Activated naive CD8-positive, alpha-beta T cell treated with anti-CD3 and anti-CD28 coated beads, Interleukin-2, amount 50 U/mL, for 16 hours (primary cell): ENCODE measurements at regions not wholly inside any gene's neighbourhood (a gene's known extent, or its start where the extent isn't known, plus 50 kb on each side); places are given as distances from the start of the nearest gene placed in this dataset.

Source experiments
- DNase-seq: peaks from one replicate; pipeline ENCODE4 v3.0.0-alpha.2; 2020; ENCODE audit warnings: low read depth, low spot score

DNA sequence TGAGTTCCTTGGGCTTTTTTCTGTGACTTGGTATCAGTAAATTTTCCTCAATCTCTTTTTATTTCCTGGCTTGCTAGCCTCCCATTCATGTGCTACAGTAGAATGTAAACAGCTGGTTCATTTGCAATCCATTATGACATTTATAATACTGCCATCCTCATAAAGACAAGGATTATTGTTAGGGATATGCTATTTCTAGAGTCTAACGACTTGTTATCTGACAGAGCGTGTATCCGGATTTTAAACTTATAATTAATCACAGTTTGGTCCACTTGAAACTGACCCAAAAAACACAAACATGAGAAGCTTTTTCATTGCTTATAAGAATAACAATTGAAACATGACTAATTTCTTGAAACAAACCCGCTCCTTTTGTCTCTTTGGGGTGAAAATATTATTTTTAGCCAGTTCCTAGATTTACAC, 585.8 kb downstream of the TLE4 start:
- DNase-seq = no peak

DNA sequence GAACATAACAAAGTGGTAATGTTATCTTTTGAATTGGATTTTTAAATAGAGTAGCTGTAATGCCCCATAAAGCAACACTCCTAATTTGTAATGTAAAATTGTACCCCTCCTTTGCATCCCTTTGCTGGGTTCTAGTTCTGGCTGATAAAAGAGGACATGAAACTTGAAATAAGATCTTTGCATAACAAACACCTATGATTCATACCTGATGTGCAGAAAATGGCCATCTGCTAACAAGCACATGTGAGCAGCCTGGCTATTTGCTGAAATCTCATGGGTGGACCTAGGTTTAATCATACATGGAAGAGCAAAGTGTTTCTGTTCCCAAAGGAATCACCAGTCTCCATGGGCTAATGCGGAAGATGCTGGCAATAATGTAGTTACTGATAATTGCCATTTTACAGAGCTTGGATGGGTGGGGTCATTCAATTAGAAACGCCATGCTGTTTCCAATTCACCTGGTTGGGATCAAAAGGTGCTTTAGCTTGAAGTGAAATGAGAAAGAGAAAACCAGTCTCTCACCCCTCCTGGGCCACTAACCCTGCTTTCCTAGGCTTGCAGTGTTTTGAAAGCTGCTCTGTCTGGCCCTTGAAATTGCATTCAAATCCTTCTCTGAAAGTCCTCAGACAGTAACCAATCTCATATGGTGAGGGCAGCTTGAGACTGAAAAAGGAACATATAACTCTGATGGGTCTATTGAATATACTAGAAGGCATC, 585.1 kb downstream of the TLE4 start:
- DNase-seq = no peak

DNA sequence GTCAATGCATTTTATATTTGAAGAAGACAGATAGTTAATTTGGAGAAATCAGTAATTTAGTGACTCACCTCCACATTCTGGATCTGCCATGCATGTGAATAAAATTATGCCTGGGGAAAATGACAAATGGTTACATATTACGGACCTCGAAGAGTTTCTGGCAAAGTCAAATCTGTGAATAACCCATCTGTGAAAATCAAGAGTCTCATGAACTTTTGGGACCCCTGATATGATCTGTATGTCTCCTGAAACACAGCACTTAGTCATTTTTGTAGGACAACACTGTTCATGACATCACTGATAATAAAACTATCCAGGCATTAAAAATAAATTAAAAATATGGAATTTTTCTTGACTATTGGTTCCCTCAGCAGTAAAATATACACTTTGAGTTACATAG, 584.5 kb downstream of the TLE4 start:
- DNase-seq = no peak

DNA sequence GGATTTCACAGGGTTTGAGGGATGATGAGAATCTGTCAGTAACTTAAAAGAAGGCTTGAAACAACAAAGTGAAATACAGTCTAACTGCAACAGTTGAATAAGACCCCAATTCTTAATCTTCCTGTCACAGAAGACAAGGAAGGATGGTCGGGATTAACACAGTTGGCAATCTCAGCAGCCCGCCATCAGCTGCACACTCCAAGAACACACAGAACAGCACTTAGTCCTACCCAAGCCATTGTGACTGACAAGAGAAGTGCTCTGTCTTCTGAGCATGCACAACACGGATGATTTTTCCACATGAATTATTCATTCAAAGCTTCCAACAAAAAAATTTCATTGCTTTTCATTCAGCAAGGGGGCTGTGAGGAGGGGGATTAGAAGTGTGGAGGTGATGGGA, 576.1 kb downstream of the TLE4 start:
- no peak for DNase-seq

DNA sequence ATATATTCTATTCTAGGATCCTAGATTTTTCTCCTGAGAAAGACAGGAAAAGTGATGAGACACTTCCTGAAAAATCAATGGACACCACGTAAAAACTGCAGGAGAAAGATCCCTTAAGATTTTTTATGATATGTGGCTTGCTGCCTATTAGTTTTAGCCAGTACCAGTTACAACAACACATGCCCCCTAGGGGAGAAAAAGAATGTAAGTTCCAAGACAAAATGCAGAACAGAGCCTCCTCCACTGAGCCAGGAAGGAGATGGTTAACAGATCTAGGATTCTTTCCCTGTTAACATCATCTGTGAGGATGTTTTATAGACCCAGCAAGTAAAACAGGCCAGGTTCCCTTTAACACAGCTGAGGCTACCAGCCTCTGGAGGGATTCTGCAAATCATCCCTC, 574.7 kb downstream of the TLE4 start:
- DNase-seq = no peak

DNA sequence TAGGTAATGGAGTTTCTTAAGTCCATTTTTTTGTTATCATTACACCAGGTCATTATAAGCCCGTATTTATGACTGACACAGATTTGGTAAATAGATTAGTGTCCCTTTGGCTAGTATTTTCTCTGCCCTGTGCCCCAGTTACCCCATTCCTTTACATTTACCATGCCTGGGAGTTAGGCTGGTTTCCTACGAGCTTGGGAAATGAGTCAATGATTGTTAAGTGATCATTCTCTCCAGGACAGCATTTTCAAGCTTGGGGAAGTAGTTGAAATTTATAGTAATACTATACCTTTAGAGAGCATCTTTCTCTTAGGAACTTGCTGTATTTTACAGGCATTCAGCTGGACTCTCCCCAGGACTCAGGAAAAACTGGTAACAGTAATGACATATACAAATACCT, 573.1 kb downstream of the TLE4 start:
- DNase-seq = no peak

DNA sequence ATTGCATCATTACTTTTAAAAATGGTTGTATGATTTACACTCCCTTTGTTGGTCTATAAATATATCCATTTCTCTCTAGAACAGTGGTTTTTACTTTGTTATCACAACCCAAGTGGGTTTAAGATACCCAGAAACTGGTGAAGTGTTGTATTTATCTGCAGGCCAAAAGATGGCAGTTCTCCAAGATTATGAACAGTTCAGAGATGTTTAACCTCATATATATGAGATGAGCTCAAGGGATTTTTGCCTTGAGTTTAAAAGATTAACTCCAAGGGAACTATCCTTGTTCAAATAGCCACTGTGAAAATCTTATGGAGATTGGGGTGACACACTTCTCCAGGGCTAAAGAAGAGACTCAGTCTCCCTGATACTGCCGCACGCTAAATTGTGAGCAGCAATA, 572.6 kb downstream of the TLE4 start:
- no peak for DNase-seq

DNA sequence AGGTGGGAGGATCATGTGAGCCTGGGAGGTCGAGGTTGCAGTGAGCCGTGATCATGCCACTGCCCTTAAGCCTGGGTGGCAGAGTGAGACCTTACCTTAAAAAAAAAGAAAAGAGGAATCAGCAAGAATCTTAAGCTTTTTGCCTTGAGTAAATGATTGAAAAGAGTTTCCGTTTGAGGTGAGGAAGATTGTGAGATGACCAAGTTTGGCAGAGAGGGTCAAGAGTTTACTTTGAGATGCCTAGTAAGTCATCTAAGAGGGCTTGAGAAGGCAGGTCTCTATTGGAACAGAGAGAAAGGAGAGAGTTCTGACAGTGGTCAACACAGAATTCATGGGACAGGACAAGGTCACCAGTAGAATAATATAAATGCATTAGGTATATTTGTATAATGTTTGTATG, 572.1 kb downstream of the TLE4 start:
- no peak for DNase-seq

DNA sequence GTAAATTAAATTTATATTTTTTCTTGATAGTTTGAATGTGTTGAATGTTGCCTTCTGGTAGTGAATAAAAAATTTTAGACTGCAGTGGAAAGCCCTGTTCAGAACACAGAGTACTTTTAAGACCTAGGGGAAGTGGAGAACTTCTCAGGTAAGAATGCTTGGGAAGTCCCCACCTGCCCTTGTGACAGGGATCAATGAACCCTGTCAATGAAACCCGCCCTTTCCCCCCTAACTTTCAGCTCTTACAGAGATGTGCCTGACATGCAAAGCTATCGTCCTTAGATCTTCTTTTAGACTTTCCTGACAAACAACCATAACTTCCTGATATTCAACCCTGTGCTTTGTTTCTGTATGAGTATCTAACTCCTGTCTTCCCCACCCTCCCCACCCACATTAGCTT, 562.7 kb downstream of the TLE4 start:
- no peak for DNase-seq

DNA sequence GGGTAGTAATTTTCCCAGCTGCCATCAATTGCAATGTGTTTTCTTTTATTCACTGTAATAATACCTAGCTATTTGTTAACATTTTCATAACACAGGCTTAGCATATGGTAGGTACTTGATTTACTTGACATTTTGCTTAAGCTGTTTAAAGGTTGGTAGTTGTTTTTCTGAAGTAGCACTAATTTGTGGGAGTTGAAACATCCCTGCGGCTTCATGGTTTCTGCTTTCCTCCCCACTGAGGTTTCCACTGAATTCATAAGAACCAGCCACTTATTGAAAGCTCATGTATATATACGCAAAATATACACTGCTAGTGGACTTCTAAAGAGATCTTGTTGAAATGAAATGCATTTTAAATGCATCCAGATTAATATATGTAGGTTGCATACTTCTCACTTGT, 559.9 kb downstream of the TLE4 start:
- no peak for DNase-seq

DNA sequence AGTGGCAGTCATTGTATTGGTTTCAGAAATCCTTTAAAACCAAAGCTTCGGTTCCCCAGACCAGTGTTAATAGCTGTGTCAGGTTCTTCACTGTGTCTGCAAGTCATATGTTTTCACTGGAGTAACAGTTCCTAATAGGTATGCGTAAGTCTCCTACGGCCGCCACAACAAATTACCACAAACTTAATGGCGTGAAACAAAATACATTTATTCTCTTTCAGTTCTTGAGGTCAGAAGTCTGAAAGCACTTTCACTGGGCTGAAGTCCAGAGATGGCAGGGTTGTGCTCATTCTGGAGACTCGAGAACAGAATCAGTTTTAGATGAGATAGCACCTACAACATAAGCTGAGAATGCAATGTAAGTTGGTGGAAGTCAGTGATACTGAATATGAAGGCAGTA, 556.2 kb downstream of the TLE4 start:
- no peak for DNase-seq

DNA sequence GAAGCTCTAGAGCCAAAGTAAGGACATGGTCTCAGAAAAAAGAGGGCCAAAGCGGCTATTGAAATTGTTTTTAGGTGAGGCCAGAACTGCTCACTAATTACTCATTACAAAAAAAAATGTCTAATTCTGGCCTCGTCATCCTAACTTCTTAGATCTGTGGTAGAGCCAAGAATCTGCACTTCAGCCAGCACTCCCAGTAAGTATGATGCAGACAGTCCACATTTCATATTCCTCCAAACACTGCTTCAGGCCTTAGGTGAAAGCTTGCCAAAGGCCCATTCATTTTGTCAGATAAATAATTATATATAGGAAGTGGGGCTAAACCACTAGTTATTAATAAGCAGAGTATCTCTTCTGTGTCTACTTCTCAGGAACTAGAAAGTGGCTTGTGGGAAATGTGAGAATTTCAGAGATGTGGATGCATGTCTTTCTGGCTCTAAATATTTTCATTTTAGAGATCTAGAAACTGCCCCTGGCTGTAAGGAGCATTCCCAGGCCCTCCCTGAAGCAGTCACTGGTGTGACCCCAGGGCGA, 554.0 kb downstream of the TLE4 start:
- DNase-seq = no peak

DNA sequence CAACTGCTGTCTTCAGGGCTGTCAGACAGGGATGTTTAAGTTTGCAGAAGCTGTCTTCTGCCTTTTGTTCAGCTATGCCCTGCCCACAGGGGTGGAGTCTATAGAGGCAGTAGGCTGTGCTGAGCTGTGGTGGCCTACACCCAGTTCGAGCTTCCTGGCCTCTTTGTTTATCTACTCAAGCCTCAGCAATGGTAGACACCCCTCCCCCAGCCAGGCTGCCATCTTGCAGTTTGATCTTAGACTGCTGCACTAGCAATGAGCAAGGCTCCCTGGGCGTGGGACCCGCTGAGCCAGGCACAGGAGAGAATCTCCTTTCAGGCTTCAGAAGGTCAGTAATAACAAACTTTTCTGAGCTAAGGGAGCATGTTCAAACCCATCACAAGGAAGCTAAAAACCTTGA, 545.3 kb downstream of the TLE4 start:
- DNase-seq = no peak

DNA sequence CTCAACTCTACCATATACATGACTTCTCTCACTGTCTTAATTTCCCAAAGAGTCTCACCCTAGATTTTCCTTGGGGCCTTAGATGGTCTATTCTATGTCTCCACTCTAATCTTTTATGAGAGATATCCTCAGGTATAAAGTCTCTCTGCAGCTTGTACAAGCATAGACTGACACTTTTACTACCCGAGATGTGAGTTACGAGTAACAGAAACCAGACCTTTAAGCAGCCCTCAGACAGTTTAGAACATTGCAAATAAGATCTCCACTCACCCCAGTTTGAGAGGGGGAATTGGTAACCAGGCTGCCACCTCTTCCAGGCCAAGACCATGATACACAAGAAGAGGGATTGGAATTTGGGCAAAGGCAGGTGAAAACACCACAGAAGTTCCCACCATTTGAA, 542.5 kb downstream of the TLE4 start:
- no peak for DNase-seq

DNA sequence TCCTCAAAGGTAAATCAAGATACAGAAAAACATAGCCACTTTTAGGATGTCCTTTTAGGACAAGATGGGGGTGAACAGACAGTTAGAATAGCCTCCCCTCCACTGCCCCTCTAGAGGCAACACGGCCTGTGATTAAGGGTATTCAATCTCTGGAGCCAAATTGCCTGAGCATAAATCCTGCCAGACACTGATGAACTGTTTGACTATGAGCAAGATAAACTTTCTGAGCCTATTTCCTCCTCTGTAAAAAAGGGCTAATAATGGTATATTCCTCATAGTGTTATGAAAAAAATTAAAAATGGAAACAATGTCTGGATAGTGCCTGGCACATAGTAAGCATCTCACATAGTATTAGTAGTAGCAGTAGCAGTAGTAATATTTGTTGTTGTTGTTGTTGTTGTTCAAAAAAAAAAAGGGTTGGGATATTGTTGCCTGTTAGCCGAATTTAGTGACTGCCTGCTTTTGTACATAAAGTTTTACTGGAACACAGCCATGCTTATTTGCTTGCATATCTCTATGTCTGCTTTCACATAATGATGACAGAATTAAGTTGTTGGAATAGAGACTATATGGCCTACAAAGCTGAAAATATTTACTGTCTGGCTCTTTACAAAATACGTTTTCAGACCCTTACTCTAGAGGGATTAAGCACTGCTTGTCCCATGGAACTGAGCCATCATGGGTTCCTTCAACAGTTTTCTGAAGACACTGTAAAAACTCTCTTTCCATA, 536.3 kb downstream of the TLE4 start:
- DNase-seq = no peak

DNA sequence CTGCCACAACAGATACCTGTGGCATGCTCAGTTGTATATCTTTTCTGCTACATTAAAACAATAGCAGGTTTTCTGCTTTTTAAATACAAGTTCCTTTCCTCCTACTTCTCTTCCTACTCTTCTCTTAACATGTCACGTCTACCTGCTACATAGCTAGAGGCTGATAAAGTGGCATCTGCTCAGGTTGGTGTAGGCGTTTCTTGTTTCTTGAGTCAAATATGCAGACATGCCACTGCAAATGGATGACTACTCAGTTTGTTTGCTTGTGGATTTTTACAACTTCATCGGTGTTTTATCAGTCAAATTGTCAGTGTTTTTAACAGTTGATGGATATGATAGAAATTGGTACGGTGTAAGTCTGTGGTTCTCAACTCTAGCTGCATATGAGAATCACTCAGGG, 525.7 kb downstream of the TLE4 start:
- DNase-seq = no peak

DNA sequence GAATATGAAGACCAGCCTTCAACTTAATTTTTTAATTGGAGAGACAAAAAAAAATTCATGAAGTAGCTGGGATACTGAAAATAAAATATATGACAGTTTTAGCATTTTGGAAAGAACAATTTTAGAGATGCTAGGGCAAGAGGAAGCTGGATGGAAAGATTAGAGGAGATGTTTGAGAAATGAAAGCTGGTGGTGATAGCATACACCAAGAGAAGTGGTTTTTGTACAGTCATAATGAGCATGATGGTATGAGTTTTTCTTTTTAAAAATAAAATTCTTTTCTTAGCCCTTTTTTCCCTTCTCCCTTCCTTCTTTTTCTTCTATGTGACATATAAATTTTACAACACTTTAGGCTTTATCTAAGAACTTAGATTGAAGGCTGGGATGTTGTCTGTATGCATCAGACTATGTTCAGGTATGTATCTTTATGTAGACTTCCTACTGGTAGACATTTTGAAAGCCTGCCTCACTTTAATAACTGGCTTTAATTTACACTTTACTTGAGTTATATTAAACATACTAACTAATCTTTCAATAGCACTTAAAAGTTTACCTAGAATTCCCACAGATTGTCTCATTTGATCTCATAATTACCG, 522.5 kb downstream of the TLE4 start:
- DNase-seq = no peak

DNA sequence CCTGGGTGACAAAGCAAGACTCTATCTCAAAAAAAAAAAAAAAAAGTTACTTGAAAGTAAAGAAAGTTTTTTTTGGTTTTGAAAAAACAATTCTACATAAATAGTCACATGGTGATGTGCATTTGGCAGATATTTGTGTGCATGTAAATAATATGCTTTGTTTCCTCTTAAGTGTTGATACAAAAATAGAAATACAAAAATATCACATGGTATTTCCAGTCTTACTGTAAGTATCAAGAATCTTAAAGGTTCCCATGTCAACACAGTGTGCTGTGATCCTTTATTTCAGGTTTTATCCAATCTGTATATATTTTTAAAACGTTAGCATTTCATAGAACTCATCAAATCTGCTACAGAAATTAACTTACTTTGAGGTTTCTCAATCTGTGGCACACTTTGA, 521.9 kb downstream of the TLE4 start:
- no peak for DNase-seq

DNA sequence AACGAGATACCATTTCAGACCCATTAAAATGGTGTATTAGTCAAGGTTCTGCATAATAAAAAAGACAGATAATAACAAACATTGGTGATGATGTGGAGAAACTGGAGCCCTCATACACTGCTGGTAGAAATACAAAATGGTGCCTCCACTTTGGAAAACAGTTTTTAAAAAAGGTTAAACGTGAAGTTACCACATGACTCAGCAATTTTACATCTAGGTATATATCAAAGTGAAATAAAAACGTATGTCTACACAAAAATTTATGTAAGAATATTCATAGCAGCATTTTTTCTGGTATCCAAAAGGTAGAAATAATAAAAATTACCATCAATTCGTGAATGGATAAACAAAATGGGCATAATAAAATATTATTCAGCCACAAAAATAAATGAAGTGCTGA, 519.8 kb downstream of the TLE4 start:
- DNase-seq = no peak

DNA sequence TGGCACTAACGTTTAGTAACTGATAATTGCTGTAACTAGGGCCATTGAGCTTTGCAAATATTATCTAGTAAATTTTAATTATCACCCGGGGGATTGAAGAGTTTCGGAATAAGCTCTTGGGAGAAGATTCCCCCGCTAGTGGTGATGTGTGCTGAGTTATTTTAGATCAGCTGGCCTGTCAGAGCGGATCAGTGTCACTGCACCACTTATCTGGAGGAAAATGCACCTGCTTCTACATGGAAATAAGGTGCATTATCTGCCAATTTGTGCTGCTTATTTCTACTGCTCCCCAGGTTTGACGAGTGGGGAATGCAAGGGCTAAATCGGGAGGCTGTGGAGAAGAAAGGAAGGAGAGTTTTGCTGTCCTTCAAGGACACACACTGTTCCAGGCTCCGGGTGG, 518.6 kb downstream of the TLE4 start:
- DNase-seq = no peak

DNA sequence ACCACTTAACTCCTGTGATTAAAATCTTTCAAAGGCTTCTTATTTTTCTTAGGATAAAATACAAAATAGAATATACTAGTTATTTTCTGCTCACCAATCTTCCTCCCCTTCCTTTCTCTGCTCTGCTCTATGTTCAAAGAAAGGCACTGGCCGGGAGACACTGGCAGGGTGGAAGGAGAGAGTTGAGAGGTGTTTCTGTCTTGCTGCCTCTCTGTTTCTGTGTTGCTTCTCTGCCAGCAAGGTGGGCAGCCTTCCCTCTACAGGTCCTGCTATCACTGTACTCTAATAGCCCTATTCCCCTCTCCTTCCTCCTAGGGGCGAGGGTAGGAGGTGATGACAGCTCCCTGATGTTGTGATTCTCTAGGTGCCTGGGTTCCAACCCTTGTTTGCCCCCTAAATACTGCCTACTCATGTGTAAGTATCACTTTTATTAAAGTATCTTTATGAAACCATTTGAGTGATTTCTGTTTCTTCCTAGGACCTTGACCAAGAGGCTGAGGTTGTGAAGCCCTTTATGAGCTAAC, 515.1 kb downstream of the TLE4 start:
- no peak for DNase-seq

DNA sequence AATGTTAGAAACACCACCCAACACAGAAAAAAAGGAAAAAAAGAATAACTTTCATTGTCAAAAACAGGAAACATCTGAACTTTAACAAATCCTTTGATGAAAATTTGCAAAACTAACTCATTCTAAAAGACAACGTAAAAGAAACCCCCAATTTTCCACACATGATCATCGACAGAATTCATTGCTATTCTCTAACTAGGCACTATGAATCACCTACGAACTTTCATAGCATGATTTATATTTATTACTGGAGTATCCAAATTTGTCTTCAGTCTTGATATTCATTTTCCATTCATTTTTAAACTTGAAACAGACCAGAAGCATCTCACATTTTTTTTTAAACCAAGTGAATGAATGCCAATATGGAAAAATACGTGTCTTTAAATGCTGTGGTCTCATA, 514.6 kb downstream of the TLE4 start:
- DNase-seq = no peak

DNA sequence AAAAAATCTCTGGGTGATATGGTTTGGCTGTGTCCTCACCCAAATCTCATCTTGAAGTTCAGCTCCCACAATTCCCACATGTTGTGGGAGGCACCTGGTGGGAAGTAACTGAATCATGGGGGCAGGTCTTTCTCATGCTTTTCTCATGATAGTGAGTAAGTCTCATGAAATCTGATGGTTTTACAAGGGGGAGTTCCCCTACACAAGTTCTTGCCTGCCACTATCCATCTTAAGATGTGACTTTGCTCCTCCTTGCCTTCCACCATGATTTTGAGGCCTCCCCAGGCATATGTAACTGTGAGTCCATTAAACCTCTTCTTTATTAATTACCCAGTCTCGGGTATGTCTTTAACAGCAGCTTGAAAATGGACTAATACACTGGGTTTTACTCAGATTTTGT, 513.9 kb downstream of the TLE4 start:
- DNase-seq = no peak
